Ishikawa (cell line): ENCODE measurements at regions not wholly inside any gene's neighbourhood (a gene's known extent, or its start where the extent isn't known, plus 50 kb on each side); places are given as distances from the start of the nearest gene placed in this dataset.

Source experiments
- CEBPB ChIP-seq: IDR thresholded peaks from 2 replicates; pipeline ENCODE4 v1.6.1; 2012
- CREB1 ChIP-seq: IDR thresholded peaks from 2 replicates; pipeline ENCODE4 v1.6.1; 2012; ENCODE audit warnings: low read depth
- EGR1 ChIP-seq: IDR thresholded peaks from 2 replicates; pipeline ENCODE4 v1.6.1; 2012
- EP300 ChIP-seq: IDR thresholded peaks from 2 replicates; pipeline ENCODE4 v1.6.1; 2012; ENCODE audit warnings: borderline replicate concordance
- FOXM1 ChIP-seq: IDR thresholded peaks from 2 replicates; pipeline ENCODE4 v1.6.1; 2012; ENCODE audit warnings: low read depth, borderline replicate concordance
- NFIC ChIP-seq: IDR thresholded peaks from 2 replicates; pipeline ENCODE4 v1.6.1; 2012
- RAD21 ChIP-seq: IDR thresholded peaks from 2 replicates; pipeline ENCODE4 v1.6.1; 2012; ENCODE audit warnings: low read depth
- TAF1 ChIP-seq: IDR thresholded peaks from 2 replicates; pipeline ENCODE4 v1.6.1; 2012; ENCODE audit warnings: low read depth, mild to moderate bottlenecking
- TCF12 ChIP-seq: IDR thresholded peaks from 2 replicates; pipeline ENCODE4 v1.6.1; 2012; ENCODE audit warnings: low read depth
- TEAD4 ChIP-seq: IDR thresholded peaks from 2 replicates; pipeline ENCODE4 v1.6.1; 2012
- YY1 ChIP-seq: IDR thresholded peaks from 2 replicates; pipeline ENCODE4 v1.6.1; 2012; ENCODE audit warnings: low read depth
- ZBTB7A ChIP-seq: IDR thresholded peaks from 2 replicates; pipeline ENCODE4 v1.6.1; 2012; ENCODE audit warnings: low read depth
- TF ChIP-seq, protein P1 (sequence below): IDR thresholded peaks from 2 replicates; pipeline ENCODE4 v1.6.1; 2012
- TF ChIP-seq, protein P2 (sequence below): IDR thresholded peaks from 2 replicates; pipeline ENCODE4 v1.6.1; 2012; ENCODE audit warnings: low read depth, mild to moderate bottlenecking
- TF ChIP-seq, protein P3 (sequence below): IDR thresholded peaks from 2 replicates; pipeline ENCODE4 v1.6.1; 2012

DNA sequence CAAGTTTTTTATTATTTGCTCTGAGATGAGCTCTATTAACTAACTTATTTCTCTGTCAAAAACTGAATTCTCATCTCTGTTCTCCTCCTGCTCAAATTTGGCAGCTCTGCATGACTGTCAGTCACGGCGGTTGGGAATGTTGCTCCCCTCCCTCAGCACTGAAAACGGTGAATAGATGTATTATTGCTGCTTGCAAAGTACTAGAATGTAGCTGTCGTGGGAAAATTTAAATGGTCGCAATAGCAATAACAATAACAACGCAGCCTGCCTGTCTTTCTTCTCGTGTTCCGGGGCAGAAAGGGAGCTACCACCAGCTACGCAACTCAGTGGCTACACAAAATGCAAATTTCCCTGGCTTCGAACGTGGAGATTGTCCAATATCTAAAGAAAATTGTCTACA lies 125.6 kb upstream of the FRY start:
- TF ChIP-seq, protein P1, sequence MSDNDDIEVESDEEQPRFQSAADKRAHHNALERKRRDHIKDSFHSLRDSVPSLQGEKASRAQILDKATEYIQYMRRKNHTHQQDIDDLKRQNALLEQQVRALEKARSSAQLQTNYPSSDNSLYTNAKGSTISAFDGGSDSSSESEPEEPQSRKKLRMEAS: no peak
- TF ChIP-seq CEBPB: no peak
- TF ChIP-seq EGR1: no peak

DNA sequence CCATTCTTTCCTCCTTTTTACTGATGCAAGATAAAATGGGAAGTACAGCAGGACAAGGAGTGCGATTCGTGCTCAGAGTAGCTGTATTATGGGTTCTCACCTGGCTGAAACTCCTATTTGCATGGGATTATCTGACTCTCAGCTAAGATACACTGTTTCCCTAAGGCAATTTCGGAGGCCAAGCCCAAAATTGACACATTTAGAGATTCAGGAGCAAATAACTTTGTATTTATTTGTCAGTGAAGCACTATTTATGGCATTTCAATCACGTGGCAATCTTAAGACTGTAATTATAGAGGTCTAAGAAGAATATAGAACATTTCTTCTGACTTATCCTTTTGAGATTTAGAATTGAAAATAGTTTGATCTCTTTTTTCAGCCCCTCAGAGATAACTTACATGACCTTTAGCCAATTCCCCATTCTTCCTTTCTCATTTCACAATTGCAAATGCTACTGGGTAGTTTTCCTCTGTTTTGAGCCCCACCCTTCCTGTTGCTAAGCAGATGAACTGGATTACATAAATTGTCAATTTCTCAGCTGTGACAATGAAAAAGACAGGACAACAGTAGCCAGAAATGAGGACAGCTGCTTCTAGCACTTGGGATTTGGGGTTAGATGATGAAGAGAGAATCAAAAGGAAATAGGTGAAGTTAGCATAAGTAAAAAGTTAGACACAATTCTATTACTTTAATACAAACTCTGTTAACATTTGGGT lies 122.7 kb upstream of the FRY start:
- no peak for TF ChIP-seq NFIC
- TF ChIP-seq CEBPB: no peak
- TF ChIP-seq YY1: no peak
- no peak for TF ChIP-seq ZBTB7A
- no peak for TF ChIP-seq EP300
- TF ChIP-seq TAF1: no peak

DNA sequence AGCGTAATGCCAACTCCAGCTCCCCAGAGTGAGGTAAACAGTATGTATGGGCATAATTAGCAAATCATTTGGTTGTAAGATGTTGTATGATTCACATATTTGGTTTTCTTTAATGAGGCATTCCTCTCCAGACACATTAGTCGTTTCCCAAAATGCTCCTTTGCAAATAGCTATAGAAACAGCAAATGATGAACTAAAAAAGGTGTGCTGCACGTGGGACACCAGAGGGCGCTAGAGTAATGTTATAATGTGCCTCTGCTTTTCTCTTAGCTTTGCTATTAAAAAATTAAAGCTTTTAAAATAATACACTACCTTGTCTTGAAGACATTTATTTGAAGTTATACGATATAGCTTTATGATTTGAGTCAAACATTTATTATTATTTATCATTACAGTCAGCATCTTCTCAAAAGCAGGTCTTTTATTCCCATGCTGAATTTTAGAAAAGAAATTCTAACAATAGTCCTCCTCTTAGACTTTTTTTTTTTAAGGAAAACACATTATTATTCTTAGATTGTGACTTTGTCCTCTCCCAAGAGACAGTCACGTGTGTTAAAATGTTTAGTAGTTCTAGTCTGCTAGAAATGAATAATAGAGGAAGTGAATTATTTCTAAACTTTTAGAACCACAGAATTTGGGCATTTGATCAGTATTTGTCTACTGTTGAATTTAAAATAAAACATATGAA lies 121.6 kb upstream of the FRY start:
- TF ChIP-seq RAD21: peak; percentile 80
- no peak for TF ChIP-seq TAF1
- TF ChIP-seq, protein P1: no peak
- TF ChIP-seq, protein P2, sequence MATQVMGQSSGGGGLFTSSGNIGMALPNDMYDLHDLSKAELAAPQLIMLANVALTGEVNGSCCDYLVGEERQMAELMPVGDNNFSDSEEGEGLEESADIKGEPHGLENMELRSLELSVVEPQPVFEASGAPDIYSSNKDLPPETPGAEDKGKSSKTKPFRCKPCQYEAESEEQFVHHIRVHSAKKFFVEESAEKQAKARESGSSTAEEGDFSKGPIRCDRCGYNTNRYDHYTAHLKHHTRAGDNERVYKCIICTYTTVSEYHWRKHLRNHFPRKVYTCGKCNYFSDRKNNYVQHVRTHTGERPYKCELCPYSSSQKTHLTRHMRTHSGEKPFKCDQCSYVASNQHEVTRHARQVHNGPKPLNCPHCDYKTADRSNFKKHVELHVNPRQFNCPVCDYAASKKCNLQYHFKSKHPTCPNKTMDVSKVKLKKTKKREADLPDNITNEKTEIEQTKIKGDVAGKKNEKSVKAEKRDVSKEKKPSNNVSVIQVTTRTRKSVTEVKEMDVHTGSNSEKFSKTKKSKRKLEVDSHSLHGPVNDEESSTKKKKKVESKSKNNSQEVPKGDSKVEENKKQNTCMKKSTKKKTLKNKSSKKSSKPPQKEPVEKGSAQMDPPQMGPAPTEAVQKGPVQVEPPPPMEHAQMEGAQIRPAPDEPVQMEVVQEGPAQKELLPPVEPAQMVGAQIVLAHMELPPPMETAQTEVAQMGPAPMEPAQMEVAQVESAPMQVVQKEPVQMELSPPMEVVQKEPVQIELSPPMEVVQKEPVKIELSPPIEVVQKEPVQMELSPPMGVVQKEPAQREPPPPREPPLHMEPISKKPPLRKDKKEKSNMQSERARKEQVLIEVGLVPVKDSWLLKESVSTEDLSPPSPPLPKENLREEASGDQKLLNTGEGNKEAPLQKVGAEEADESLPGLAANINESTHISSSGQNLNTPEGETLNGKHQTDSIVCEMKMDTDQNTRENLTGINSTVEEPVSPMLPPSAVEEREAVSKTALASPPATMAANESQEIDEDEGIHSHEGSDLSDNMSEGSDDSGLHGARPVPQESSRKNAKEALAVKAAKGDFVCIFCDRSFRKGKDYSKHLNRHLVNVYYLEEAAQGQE: no peak
- no peak for TF ChIP-seq TEAD4
- TF ChIP-seq CREB1: no peak
- no peak for TF ChIP-seq YY1
- no peak for TF ChIP-seq CEBPB

DNA sequence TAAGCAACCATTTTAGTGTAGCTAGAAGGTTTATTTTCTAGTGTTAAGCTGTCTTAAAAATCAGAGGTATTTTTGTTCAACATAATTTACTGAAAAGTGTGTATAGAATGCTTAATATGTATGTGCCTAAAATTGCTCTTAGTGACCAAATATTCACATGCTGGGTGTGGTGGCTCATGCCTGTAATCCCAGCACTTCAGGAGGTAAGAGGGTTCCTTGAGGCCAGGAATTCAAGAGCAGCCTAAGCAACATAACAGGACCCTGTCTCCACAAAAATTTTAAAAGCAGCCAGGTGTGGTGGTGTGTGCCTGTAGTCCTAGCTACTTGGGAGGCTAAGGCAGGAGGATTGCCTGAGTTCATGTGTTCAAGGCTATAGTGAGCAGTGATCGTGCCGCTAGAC lies 120.9 kb upstream of the FRY start:
- TF ChIP-seq TAF1 (no peak), CREB1 (no peak), EGR1 (no peak), NFIC (no peak), ZBTB7A (no peak)

DNA sequence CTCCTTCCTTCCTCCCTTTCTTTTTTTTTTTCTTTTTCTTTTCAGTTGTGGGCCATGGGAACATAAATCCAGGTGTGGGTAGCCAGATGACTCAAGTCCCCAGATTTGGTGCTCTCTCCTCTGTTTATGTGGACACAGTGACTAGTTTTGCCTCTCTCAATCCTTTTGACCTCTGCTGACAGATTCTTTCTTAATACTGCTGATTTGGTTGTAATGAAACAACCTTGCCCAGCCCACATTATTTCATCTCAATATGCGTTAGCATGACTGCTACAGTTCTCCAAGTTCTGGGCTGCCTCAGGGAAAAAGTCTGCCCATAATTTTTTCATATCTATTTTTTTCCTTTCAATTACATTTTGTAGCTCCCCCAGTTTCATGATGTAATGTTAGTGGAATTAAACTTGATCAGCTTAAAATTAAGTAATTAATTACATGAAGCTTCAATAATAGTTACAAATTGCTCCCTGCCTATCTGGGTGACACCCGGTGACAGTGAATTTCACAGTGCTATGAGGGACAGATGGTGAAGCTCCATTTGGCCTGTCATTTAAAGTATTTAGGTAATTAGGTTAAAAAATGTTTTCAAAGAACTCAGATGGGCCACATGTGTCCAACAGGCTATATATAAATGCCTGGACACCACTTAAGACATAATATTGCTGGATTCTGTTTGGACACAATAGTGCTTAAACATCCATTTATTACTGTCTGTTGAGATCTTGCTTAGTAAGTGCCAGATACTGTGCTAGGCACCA lies 118.8 kb upstream of the FRY start:
- no peak for TF ChIP-seq ZBTB7A
- TF ChIP-seq, protein P2: no peak
- TF ChIP-seq RAD21: no peak
- no peak for TF ChIP-seq NFIC
- TF ChIP-seq, protein P1: no peak
- TF ChIP-seq CEBPB: no peak
- TF ChIP-seq EP300: no peak
- TF ChIP-seq EGR1: no peak
- TF ChIP-seq TCF12: no peak
- no peak for TF ChIP-seq TAF1
- no peak for TF ChIP-seq CREB1
- no peak for TF ChIP-seq FOXM1
- TF ChIP-seq YY1: no peak
- TF ChIP-seq, protein P3, sequence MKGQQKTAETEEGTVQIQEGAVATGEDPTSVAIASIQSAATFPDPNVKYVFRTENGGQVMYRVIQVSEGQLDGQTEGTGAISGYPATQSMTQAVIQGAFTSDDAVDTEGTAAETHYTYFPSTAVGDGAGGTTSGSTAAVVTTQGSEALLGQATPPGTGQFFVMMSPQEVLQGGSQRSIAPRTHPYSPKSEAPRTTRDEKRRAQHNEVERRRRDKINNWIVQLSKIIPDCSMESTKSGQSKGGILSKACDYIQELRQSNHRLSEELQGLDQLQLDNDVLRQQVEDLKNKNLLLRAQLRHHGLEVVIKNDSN: no peak
- TF ChIP-seq TEAD4: no peak

DNA sequence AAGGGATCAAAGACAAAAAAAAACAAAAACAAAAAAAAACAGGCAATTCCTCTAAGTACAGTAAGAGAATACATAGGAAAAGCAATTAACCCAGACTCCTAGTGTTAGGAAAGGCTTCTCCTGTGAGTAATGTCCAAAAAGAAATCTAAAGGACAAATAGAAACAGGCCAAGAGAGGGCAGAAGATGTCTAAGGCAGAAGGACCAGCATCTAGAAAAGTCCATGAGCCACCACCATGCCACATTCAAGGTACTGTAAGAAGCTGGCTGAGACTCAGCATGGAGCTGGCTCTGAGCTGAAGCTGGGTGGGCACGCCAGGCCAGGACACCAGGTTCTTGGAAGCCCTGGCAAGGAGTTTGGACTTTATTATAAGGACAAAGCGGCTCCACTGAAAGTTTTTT lies 118.1 kb upstream of the FRY start:
- TF ChIP-seq EGR1: no peak
- TF ChIP-seq CEBPB: no peak
- TF ChIP-seq TAF1: no peak
- TF ChIP-seq, protein P1: no peak
- TF ChIP-seq ZBTB7A: no peak
- no peak for TF ChIP-seq EP300
- no peak for TF ChIP-seq TEAD4
- TF ChIP-seq, protein P2: no peak
- TF ChIP-seq, protein P3: no peak
- TF ChIP-seq NFIC: no peak
- TF ChIP-seq YY1: no peak
- no peak for TF ChIP-seq FOXM1
- TF ChIP-seq TCF12: no peak
- no peak for TF ChIP-seq CREB1
